ENCODE measurements at regions not wholly inside any gene's neighbourhood (a gene's known extent, or its start where the extent isn't known, plus 50 kb on each side); places are given as distances from the start of the nearest gene placed in this dataset.

DNA sequence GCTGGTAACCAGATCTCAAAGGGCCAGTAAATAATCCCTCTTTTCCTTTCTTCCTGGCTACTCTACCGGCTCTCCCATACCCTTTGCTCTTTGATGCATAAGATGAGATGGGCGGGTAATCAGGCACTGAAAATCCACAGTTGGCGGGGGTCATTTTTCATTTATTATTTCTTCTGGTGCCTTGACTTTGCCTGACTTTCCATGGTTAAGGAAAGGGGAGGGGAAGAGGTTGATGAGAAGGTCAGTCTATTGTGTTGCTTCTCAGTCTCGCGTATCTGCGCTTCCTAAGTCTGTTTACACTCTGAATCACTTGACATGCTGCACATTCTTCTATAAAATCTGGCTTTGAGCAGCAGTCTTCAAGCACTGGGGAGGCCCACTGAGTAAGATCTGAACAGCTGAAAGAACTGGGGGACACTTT is 121.1 kb upstream of the HDGFL1 start:
- TF ChIP-seq, protein P1, sequence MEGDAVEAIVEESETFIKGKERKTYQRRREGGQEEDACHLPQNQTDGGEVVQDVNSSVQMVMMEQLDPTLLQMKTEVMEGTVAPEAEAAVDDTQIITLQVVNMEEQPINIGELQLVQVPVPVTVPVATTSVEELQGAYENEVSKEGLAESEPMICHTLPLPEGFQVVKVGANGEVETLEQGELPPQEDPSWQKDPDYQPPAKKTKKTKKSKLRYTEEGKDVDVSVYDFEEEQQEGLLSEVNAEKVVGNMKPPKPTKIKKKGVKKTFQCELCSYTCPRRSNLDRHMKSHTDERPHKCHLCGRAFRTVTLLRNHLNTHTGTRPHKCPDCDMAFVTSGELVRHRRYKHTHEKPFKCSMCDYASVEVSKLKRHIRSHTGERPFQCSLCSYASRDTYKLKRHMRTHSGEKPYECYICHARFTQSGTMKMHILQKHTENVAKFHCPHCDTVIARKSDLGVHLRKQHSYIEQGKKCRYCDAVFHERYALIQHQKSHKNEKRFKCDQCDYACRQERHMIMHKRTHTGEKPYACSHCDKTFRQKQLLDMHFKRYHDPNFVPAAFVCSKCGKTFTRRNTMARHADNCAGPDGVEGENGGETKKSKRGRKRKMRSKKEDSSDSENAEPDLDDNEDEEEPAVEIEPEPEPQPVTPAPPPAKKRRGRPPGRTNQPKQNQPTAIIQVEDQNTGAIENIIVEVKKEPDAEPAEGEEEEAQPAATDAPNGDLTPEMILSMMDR (IDR thresholded peaks at IDR 0.05): no peak
- TF ChIP-seq POLR2A (IDR thresholded peaks at IDR 0.05): no peak
